Prostate gland (tissue), 2 donors: ENCODE measurements at regions not wholly inside any gene's neighbourhood (a gene's known extent, or its start where the extent isn't known, plus 50 kb on each side); places are given as distances from the start of the nearest gene placed in this dataset.

Source experiments
- DNase-seq: peaks from one replicate; pipeline ENCODE4 v3.0.0-alpha.2; 2019; ENCODE audit warnings: low spot score
- H3K27ac ChIP-seq, 2 donors: fragments of 200-600 bp; sonication (generic); 2 replicates each; pipeline ENCODE4 v1.5.1; 2017 to 2019
- H3K27me3 ChIP-seq: fragments of 200-600 bp; sonication (generic); replicated peaks from 2 replicates; pipeline ENCODE4 v1.5.1; 2019; ENCODE audit not compliant: insufficient read depth
- H3K36me3 ChIP-seq, 2 donors: fragments of 200-600 bp; sonication (generic); 1 replicate in 1 of 2; 2 replicates in 1 of 2; pipeline versions ENCODE4 v1.5.1 to v1.8.1; 2017 to 2019
- H3K4me1 ChIP-seq: fragments of 200-600 bp; sonication (generic); replicated peaks from 2 replicates; pipeline ENCODE4 v1.5.1; 2019
- H3K4me3 ChIP-seq, 2 donors: fragments of 200-600 bp; sonication (generic); 2 replicates each; pipeline ENCODE4 v1.5.1; 2017 to 2019
- H3K9me3 ChIP-seq: fragments of 200-600 bp; sonication (generic); 2 replicates; pipeline ENCODE4 v1.5.1; 2017
- CTCF ChIP-seq, 4 experiments: fragments of 200-600 bp in 2 of 4; fragments of 450-650 bp in 2 of 4; sonication (generic) in 2 of 4; IDR thresholded peaks; 1 replicate in 3 of 4; 2 replicates in 1 of 4; pipeline ENCODE4 v1.5.1; 2016 to 2019; ENCODE audit warnings: antibody characterized with exemption in 4 of 4, mild to moderate bottlenecking in 2 of 4, moderate library complexity in 2 of 4
- POLR2A ChIP-seq: fragments of 450-650 bp; IDR thresholded peaks from one replicate; pipeline ENCODE4 v1.6.1; 2016; ENCODE audit warnings: antibody characterized with exemption, mild to moderate bottlenecking
- POLR2AphosphoS5 ChIP-seq: sonication (generic); formaldehyde crosslinking; IDR thresholded peaks from one replicate; pipeline ENCODE4 v1.6.1; 2017; ENCODE audit warnings: antibody characterized with exemption
- WGBS: methylation state at CpG from one replicate; pipeline ENCODE4 v1.1.5; 2018; 5-methylcytosine and 5-hydroxymethylcytosine counted together
- intact Hi-C: fragments of 100-400 bp; cut with DNase I; formaldehyde crosslinking; loops from one replicate; pipeline ENCODE4 v1.14.2; 2022

GRCh38 chr4:74549936-74550335 is 105.0 kb downstream of the AREG start:
- H3K27me3 ChIP-seq: no peaks in the 10 kb centered on the region
- no peaks in the 10 kb centered on the region for H3K4me1 ChIP-seq
- DNase-seq: no peak
- 92% methylated on average over 2 of the region's 2 CpGs for WGBS
- intact Hi-C loops: no loop called here
- H3K4me3 ChIP-seq: no peak overlapping the region
- H3K36me3 ChIP-seq: no peaks in the 10 kb centered on the region
- no peaks in the 10 kb centered on the region for H3K9me3 ChIP-seq
- H3K27ac ChIP-seq: no peak overlapping the region
- TF ChIP-seq POLR2AphosphoS5 (no peak), CTCF (IDR thresholded peaks at IDR 0.05) (no peak), POLR2A (no peak)

GRCh38 chr4:74555231-74555630 is 110.3 kb downstream of the AREG start:
- Histone ChIP-seq H3K36me3 (no peaks in the 10 kb centered on the region), H3K27ac (no peak overlapping the region)
- DNase-seq: no peak

GRCh38 chr4:74555843-74556242 is 110.9 kb downstream of the AREG start:
- intact Hi-C loops: no loop called here
- TF ChIP-seq POLR2A: no peak
- TF ChIP-seq POLR2AphosphoS5: no peak
- no peak for TF ChIP-seq CTCF (IDR thresholded peaks at IDR 0.05)
- H3K27ac ChIP-seq: no peak overlapping the region
- no peak overlapping the region for H3K4me3 ChIP-seq
- WGBS: 96% methylated on average over 1 of the region's 1 CpG
- no peak for DNase-seq
- no peaks in the 10 kb centered on the region for H3K4me1 ChIP-seq
- H3K27me3 ChIP-seq: no peaks in the 10 kb centered on the region
- no peaks in the 10 kb centered on the region for H3K9me3 ChIP-seq
- no peaks in the 10 kb centered on the region for H3K36me3 ChIP-seq

More at GRCh38 chr4:74555231-74555630, 110.3 kb downstream of the AREG start:
- TF ChIP-seq POLR2AphosphoS5: no peak
- TF ChIP-seq CTCF (IDR thresholded peaks at IDR 0.05): no peak
- TF ChIP-seq POLR2A: no peak
- no peaks in the 10 kb centered on the region for H3K9me3 ChIP-seq
- no peak overlapping the region for H3K4me3 ChIP-seq
- H3K4me1 ChIP-seq: no peaks in the 10 kb centered on the region
- intact Hi-C loops: no loop called here
- no peaks in the 10 kb centered on the region for H3K27me3 ChIP-seq

- DNase-seq: no peak
- WGBS: 59% methylated on average over 1 of the region's 1 CpG
- Histone ChIP-seq H3K9me3 (no peaks in the 10 kb centered on the region), H3K36me3 (no peaks in the 10 kb centered on the region), H3K4me1 (no peaks in the 10 kb centered on the region), H3K4me3 (no peak overlapping the region), H3K27me3 (no peaks in the 10 kb centered on the region), H3K27ac (no peak overlapping the region)
- no peak for TF ChIP-seq CTCF (IDR thresholded peaks at IDR 0.05)
- TF ChIP-seq POLR2A: no peak
- no peak for TF ChIP-seq POLR2AphosphoS5
- intact Hi-C loops: no loop called here
These were observed 114.9 kb downstream of the AREG start for GRCh38 chr4:74559853-74560252.

- Histone ChIP-seq H3K27me3 (no peaks in the 10 kb centered on the region), H3K4me3 (no peak overlapping the region), H3K4me1 (no peaks in the 10 kb centered on the region), H3K27ac (no peak overlapping the region), H3K36me3 (no peaks in the 10 kb centered on the region), H3K9me3 (no peaks in the 10 kb centered on the region)
- intact Hi-C loops: no loop called here
- TF ChIP-seq POLR2A: no peak
- TF ChIP-seq CTCF (IDR thresholded peaks at IDR 0.05): no peak
- TF ChIP-seq POLR2AphosphoS5: no peak
- 92% methylated on average over 4 of the region's 4 CpGs for WGBS
- no peak for DNase-seq
These were observed 123.0 kb downstream of the AREG start for GRCh38 chr4:74567981-74568380.
